ENCODE measurements at regions not wholly inside any gene's neighbourhood (a gene's known extent, or its start where the extent isn't known, plus 50 kb on each side); places are given as distances from the start of the nearest gene placed in this dataset.
A peak's percentile ranks its signal among the peaks of the same experiment; 100 is the strongest.

GRCh38 chr10:3631701-3632330 is 153.2 kb downstream of the KLF6 start:
- H3K56ac ChIP-seq (ENCODE audit: extremely low read depth, insufficient read depth, low read length): no peak overlapping the region
- POLR2A ChIA-PET (ENCODE audit: unreplicated experiment): no interaction called here
- H3K23ac ChIP-seq (ENCODE audit: low read depth, low read length): no peak overlapping the region
- no peak overlapping the region for H4K91ac ChIP-seq (ENCODE audit: insufficient read depth, low read depth, low read length)
- BruUV-seq (replicated peaks): no TSS peak
- no peak overlapping the region for H3K9ac ChIP-seq (ENCODE audit: low read depth, low read length)
- no peaks in the 10 kb centered on the region for H4K20me1 ChIP-seq (ENCODE audit: insufficient read depth, low read length)
- no peak; the same call in 1 of the 2 replicates for ATAC-seq (ENCODE audit: low read depth)
- no peak overlapping the region for H3K14ac ChIP-seq (replicated peaks; ENCODE audit: low read depth, low read length)
- TF ChIP-seq ELK1 (IDR thresholded peaks at IDR 0.05; ENCODE audit: borderline replicate concordance, low read depth, low read length) (no peak), FOS (IDR thresholded peaks at IDR 0.05; ENCODE audit: low read depth, low read length) (no peak), BHLHE40 (IDR thresholded peaks at IDR 0.05; ENCODE audit: low read depth, low read length) (no peak), RFX5 (IDR thresholded peaks at IDR 0.05; ENCODE audit: low read depth, low read length) (no peak), POLR2A (IDR thresholded peaks at IDR 0.05; ENCODE audit: low read depth, low read length) (no peak), RAD21 (IDR thresholded peaks at IDR 0.05; ENCODE audit: low read length) (no peak), CEBPB (IDR thresholded peaks at IDR 0.05; ENCODE audit: low read depth, low read length) (no peak), CTCF (conservative IDR thresholded peaks at IDR 0.05; ENCODE audit: low read depth, low read length) (no peak), NFE2L2 (IDR thresholded peaks at IDR 0.05; ENCODE audit: low read depth, low read length) (no peak), USF2 (IDR thresholded peaks at IDR 0.05; ENCODE audit: low read depth, low read length) (no peak), MAFK (IDR thresholded peaks at IDR 0.05; ENCODE audit: low read depth, low read length) (no peak), RCOR1 (IDR thresholded peaks at IDR 0.05; ENCODE audit: insufficient replicate concordance, low read length) (no peak), CHD1 (IDR thresholded peaks at IDR 0.05; ENCODE audit: low read depth, low read length) (no peak), MAZ (IDR thresholded peaks at IDR 0.05; ENCODE audit: borderline replicate concordance, low read depth, low read length) (no peak), MXI1 (IDR thresholded peaks at IDR 0.05; ENCODE audit: borderline replicate concordance, low read depth, low read length) (no peak), SMC3 (IDR thresholded peaks at IDR 0.05; ENCODE audit: low read depth, low read length) (no peak)
- no peaks in the 10 kb centered on the region for H3K27me3 ChIP-seq (ENCODE audit: control insufficient read depth, insufficient read depth, low read length)
- H3K4me3 ChIP-seq (ENCODE audit: insufficient read depth, low read depth, low read length): no peak overlapping the region
- no peak overlapping the region for H3K4ac ChIP-seq (ENCODE audit: low read depth, low read length)
- H3K27ac ChIP-seq (ENCODE audit: insufficient read depth, low read length): no peak overlapping the region
- no peak overlapping the region for H4K8ac ChIP-seq (ENCODE audit: low read depth in 2 of 2, low read length in 2 of 2)
- CTCF ChIA-PET: interaction anchor here (0.7 kb wide), 1 partner anchor 8 kb away, joined by 3 read pairs; no protein-coding TSS in a partner anchor
- no peaks in the 10 kb centered on the region for H3K9me3 ChIP-seq (ENCODE audit: control insufficient read depth, insufficient read depth, low read length)
- no peak overlapping the region for H2AFZ ChIP-seq (replicated peaks; ENCODE audit: low read length, poor library complexity)
- H2BK5ac ChIP-seq (ENCODE audit: low read depth, low read length, poor library complexity, severe bottlenecking): no peak overlapping the region
- no CpG with 5 or more reads among the region's 5 CpGs for WGBS, 2 experiments (ENCODE audit: extremely low coverage in 2 of 2, insufficient read length in 1 of 2)
- H3K18ac ChIP-seq (ENCODE audit: low read depth, low read length): no peak overlapping the region
- peak; percentile 37 for DNase-seq
- H3K4me1 ChIP-seq (ENCODE audit: control insufficient read depth, insufficient read depth, low read length): no peaks in the 10 kb centered on the region
- H2BK20ac ChIP-seq (ENCODE audit: low read depth, low read length): no peak overlapping the region
- H3K79me1 ChIP-seq (ENCODE audit: low read depth in 1 of 2, low read length in 2 of 2): no peaks in the 10 kb centered on the region
- no peaks in the 10 kb centered on the region for H3K36me3 ChIP-seq (ENCODE audit: control insufficient read depth, insufficient read depth, low read length)
- dilution Hi-C loops (cut with HindIII; ENCODE audit: low sequenced_read_pairs, unreplicated experiment): no loop called here
- H3K9me1 ChIP-seq (ENCODE audit: insufficient read depth, low read length): 0 out of 2 replicates have a peak, but pooled peaks cover under 1% of the 10 kb centered on the region
- peak overlapping the region; percentile 13; the same call in 1 of the 2 replicates for H2BK120ac ChIP-seq (ENCODE audit: low read depth, low read length)
- in situ Hi-C loops (cut with MboI; ENCODE audit: low sequenced_read_pairs): no loop called here
- no peak overlapping the region for H2AK9ac ChIP-seq (replicated peaks; ENCODE audit: low read depth, low read length, poor library complexity)
- no peak overlapping the region for H2BK15ac ChIP-seq (ENCODE audit: low read depth, low read length)
- H4K5ac ChIP-seq (ENCODE audit: low read depth, low read length): no peak overlapping the region
- H2AK5ac ChIP-seq (ENCODE audit: low read depth, low read length): no peak overlapping the region
- intact Hi-C loops (cut with micrococcal nuclease): no loop called here
- no peak overlapping the region for H3K4me2 ChIP-seq (ENCODE audit: low read depth, low read length)
